C4-2B (cell line): ENCODE measurements at regions not wholly inside any gene's neighbourhood (a gene's known extent, or its start where the extent isn't known, plus 50 kb on each side); places are given as distances from the start of the nearest gene placed in this dataset.

Experiments
- CTCF ChIP-seq: fragments of 450-650 bp; conservative IDR thresholded peaks from 2 replicates; pipeline ENCODE4 v1.5.1; 2017; ENCODE audit warnings: mild to moderate bottlenecking
- ZFX ChIP-seq: fragments of 450-650 bp; IDR thresholded peaks from 2 replicates; pipeline ENCODE4 v1.6.1; 2017

GRCh38 chr20:11585752-11586352 is 331.8 kb upstream of the BTBD3 start:
- peak; percentile 38 for TF ChIP-seq CTCF
- TF ChIP-seq ZFX = no peak
